Stimulated activated CD4-positive, alpha-beta T cell treated with anti-CD3 and anti-CD28 coated beads, Interleukin-2, amount 100 ng/mL, for 24 hours (primary cell): ENCODE measurements at regions not wholly inside any gene's neighbourhood (a gene's known extent, or its start where the extent isn't known, plus 50 kb on each side); places are given as distances from the start of the nearest gene placed in this dataset.
A peak's percentile ranks its signal among the peaks of the same experiment; 100 is the strongest.
"Not testable (repeated sequence)": the region's sequence is repeated elsewhere in the genome, so short reads cannot be mapped to it uniquely, and the experiment has no call there.

Experiments
- DNase-seq, 2 donors: peaks; one replicate each; pipeline ENCODE4 v3.0.0-alpha.2; 2020

GRCh38 chr5:36489505-36489904 is 116.9 kb upstream of the SLC1A3 start:
- no peak for DNase-seq

- no peak for DNase-seq
Measured at GRCh38 chr5:36491856-36492255, 114.5 kb upstream of the SLC1A3 start.

GRCh38 chr5:36492984-36493654 is 113.3 kb upstream of the SLC1A3 start:
- DNase-seq, result no peak

GRCh38 chr5:36494028-36494427 is 112.4 kb upstream of the SLC1A3 start:
- DNase-seq, result no peak

GRCh38 chr5:36494841-36495601 is 111.4 kb upstream of the SLC1A3 start:
- no peak for DNase-seq

GRCh38 chr5:36495611-36496010 is 110.8 kb upstream of the SLC1A3 start:
- DNase-seq, result no peak

GRCh38 chr5:36496471-36496870 is 109.9 kb upstream of the SLC1A3 start:
- DNase-seq, result no peak

- no peak for DNase-seq
Measured at GRCh38 chr5:36502608-36503007, 103.8 kb upstream of the SLC1A3 start.

- DNase-seq, result no peak
Measured at GRCh38 chr5:36505021-36505420, 101.4 kb upstream of the SLC1A3 start.

GRCh38 chr5:36507332-36507952 is 99.0 kb upstream of the SLC1A3 start:
- DNase-seq, result peak; percentile 82 to 83

GRCh38 chr5:36508331-36508730 is 98.1 kb upstream of the SLC1A3 start:
- DNase-seq, result not testable (repeated sequence)

GRCh38 chr5:36513647-36514046 is 92.8 kb upstream of the SLC1A3 start:
- DNase-seq, result not testable (repeated sequence)

- no peak for DNase-seq
Measured at GRCh38 chr5:36519881-36520280, 86.5 kb upstream of the SLC1A3 start.

GRCh38 chr5:36521219-36521618 is 85.2 kb upstream of the SLC1A3 start:
- no peak for DNase-seq

- no peak for DNase-seq
Measured at GRCh38 chr5:36521838-36522745, 84.3 kb upstream of the SLC1A3 start.

GRCh38 chr5:36522746-36523065 is 83.7 kb upstream of the SLC1A3 start:
- DNase-seq, result no peak

GRCh38 chr5:36523450-36523849 is 83.0 kb upstream of the SLC1A3 start:
- no peak for DNase-seq

- no peak for DNase-seq
Measured at GRCh38 chr5:36523926-36524325, 82.5 kb upstream of the SLC1A3 start.

GRCh38 chr5:36526537-36526936 is 79.9 kb upstream of the SLC1A3 start:
- DNase-seq, result no peak

- no peak for DNase-seq
Measured at GRCh38 chr5:36528588-36528987, 77.8 kb upstream of the SLC1A3 start.

GRCh38 chr5:36529142-36529541 is 77.3 kb upstream of the SLC1A3 start:
- no peak for DNase-seq

- no peak for DNase-seq
Measured at GRCh38 chr5:36530215-36530614, 76.2 kb upstream of the SLC1A3 start.

GRCh38 chr5:36531401-36531800 is 75.0 kb upstream of the SLC1A3 start:
- no peak for DNase-seq
